NCI-H2107 treated with DMSO at 0.1 percent for 48 hours (cell line): ENCODE measurements at regions not wholly inside any gene's neighbourhood (a gene's known extent, or its start where the extent isn't known, plus 50 kb on each side); places are given as distances from the start of the nearest gene placed in this dataset.

Source experiments
- DNase-seq: peaks from one replicate; lab custom pipeline; 2025; ENCODE audit not compliant: unreplicated experiment; lab: John Stamatoyannopoulos, UW

- no peak for DNase-seq
These were observed 468.4 kb upstream of the PRKX start for GRCh38 chrX:4181782-4182407.

GRCh38 chrX:4179031-4179430 is 465.6 kb upstream of the PRKX start:
- DNase-seq = no peak

- no peak for DNase-seq
These were observed 461.8 kb upstream of the PRKX start for GRCh38 chrX:4175221-4175620.

- no peak for DNase-seq
These were observed 460.3 kb upstream of the PRKX start for GRCh38 chrX:4173743-4174142.

GRCh38 chrX:4151798-4152197 is 438.3 kb upstream of the PRKX start:
- no peak for DNase-seq

- no peak for DNase-seq
These were observed 436.8 kb upstream of the PRKX start for GRCh38 chrX:4150259-4150658.

GRCh38 chrX:4129626-4130025 is 416.2 kb upstream of the PRKX start:
- DNase-seq = no peak

GRCh38 chrX:4118666-4119530 is 405.4 kb upstream of the PRKX start:
- no peak for DNase-seq

GRCh38 chrX:4110964-4111363 is 397.5 kb upstream of the PRKX start:
- no peak for DNase-seq

GRCh38 chrX:4094926-4095325 is 381.5 kb upstream of the PRKX start:
- DNase-seq = no peak

GRCh38 chrX:4091046-4091760 is 377.8 kb upstream of the PRKX start:
- DNase-seq = no peak

- no peak for DNase-seq
These were observed 346.4 kb upstream of the PRKX start for GRCh38 chrX:4059893-4060292.

- no peak for DNase-seq
These were observed 330.5 kb upstream of the PRKX start for GRCh38 chrX:4043951-4044350.

- no peak for DNase-seq
These were observed 322.4 kb upstream of the PRKX start for GRCh38 chrX:4035874-4036273.

GRCh38 chrX:4028151-4028550 is 314.7 kb upstream of the PRKX start:
- DNase-seq = no peak

GRCh38 chrX:4005281-4005680 is 291.8 kb upstream of the PRKX start:
- no peak for DNase-seq

- no peak for DNase-seq
These were observed 291.4 kb upstream of the PRKX start for GRCh38 chrX:4004822-4005221.

GRCh38 chrX:3994315-3994714 is 280.9 kb upstream of the PRKX start:
- no peak for DNase-seq

- no peak for DNase-seq
These were observed 277.1 kb upstream of the PRKX start for GRCh38 chrX:3990569-3990968.

- DNase-seq = peak; percentile 33
These were observed 258.8 kb upstream of the PRKX start for GRCh38 chrX:3972104-3972858.

- DNase-seq = no peak
These were observed 255.3 kb upstream of the PRKX start for GRCh38 chrX:3968749-3969148.
